Esophagus (tissue), 2 donors: ENCODE measurements at regions not wholly inside any gene's neighbourhood (a gene's known extent, or its start where the extent isn't known, plus 50 kb on each side); places are given as distances from the start of the nearest gene placed in this dataset.

Experiments
- H3K27ac ChIP-seq, 2 donors: one replicate each; pipeline ENCODE4 v1.5.1; 2013; ENCODE audit warnings: low read depth in 2 of 2, mild to moderate bottlenecking in 2 of 2, inconsistent platforms in 1 of 2, low read length in 1 of 2, moderate library complexity in 1 of 2
- H3K27me3 ChIP-seq, 2 donors: one replicate each; pipeline ENCODE4 v1.6.1; 2013; ENCODE audit warnings: low read length in 2 of 2, control low read depth in 1 of 2, mild to moderate bottlenecking in 1 of 2; ENCODE audit not compliant: insufficient read depth in 2 of 2, control insufficient read depth in 1 of 2
- H3K36me3 ChIP-seq, 2 donors: one replicate each; pipeline ENCODE4 v1.6.1; 2013; ENCODE audit warnings: low read length in 1 of 2; ENCODE audit not compliant: control insufficient read depth in 2 of 2, insufficient read depth in 2 of 2
- H3K4me1 ChIP-seq, 2 donors: one replicate each; pipeline ENCODE4 v1.6.1; 2013; ENCODE audit warnings: low read length in 1 of 2; ENCODE audit not compliant: control insufficient read depth in 2 of 2, insufficient read depth in 2 of 2
- H3K4me3 ChIP-seq, 2 donors: one replicate each; pipeline ENCODE4 v1.5.1; 2013; ENCODE audit warnings: low read length in 2 of 2, mild to moderate bottlenecking in 2 of 2, low read depth in 1 of 2, moderate library complexity in 1 of 2
- H3K9me3 ChIP-seq, 2 donors: one replicate each; pipeline ENCODE4 v1.6.1; 2013; ENCODE audit warnings: mild to moderate bottlenecking in 2 of 2, low read depth in 1 of 2, low read length in 1 of 2, moderate library complexity in 1 of 2; ENCODE audit not compliant: control insufficient read depth in 2 of 2, insufficient read depth in 1 of 2
- WGBS, 2 donors: extraction: QIAGEN DNeasy Blood & Tissue Kit; methylation state at CpG; one replicate each; pipeline ENCODE4 v1.1.7; 2013; 5-methylcytosine and 5-hydroxymethylcytosine counted together
- donor health status: healthy with polysubstance abuse.
- donor health status: Bipolar disorder and iron deficiency.

DNA sequence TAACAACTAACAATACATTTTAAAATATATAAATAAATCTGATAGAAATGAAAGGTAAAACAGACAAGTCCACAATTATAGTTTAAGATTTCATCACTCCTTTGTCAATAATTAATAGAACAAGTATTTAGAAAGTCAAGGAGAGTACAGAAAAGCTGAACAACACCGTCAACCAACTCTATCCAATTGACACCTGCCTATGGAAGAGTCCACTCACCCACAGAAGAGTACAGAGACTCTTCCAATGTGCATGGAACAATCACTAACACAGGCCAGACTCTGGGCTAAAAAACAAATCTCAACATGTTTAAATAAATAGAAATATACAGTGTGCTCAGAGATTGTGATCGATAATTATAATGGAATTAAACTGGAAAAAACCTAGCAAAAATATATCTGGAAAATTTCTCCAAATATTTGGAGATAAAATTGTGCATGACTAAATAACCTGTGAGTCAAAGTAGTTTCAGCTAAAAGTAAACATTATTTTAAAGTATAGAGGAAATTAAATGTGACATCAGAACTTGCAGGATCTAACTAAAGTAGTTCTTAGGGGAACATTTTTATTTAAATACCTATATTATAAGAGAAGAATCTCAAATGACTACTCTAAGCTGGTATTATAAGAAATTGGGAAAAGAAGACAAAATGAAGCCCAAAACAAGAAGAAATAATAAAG is 109.9 kb upstream of the EGFR start:
- Histone ChIP-seq H3K27me3 (no peaks in the 10 kb centered on the region), H3K9me3 (peaks cover 0 to 3% of the 10 kb centered on the region in 2 donors), H3K36me3 (no peaks in the 10 kb centered on the region), H3K4me3 (no peak overlapping the region), H3K27ac (no peak overlapping the region), H3K4me1 (peaks cover 0 to 3% of the 10 kb centered on the region in 2 donors)
- 85 to 89% methylated on average over 2 of the region's 2 CpGs for WGBS, 2 donors

DNA sequence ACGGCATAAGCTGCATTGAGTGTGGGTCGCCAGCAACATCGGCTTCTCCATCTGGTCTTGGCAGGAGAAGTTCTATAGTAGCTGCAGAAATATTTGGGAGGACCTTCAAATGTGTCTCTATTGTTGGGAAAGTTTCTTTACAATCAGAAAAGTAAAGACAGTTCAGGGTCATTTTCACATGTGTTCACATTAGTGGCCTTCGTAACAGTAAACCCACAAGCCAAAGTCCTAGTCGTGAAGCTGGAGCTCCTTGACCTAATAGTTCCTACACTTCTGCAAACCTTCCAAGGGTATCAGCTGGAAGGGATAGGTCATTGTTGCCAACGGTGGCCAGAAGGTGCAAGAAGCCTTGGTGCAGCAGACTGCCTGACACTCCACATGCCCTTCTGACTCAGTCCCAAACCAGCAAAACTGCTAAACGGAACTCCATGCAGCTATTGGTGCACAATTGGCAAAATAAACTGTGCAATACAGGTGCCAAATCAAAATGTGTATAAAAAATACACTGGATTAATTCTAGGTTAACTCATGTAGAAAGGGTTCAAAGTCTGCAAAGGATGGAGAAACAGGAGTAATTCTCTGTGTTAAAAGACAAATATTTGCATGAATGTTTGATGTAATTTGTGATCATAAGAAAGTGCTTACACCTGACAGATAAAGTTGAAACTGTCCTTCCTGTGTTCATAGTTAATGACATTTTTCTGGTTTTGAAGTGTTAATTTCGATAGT is 102.8 kb upstream of the EGFR start:
- no peaks in the 10 kb centered on the region for H3K36me3 ChIP-seq
- H3K4me3 ChIP-seq, result no peak overlapping the region
- H3K9me3 ChIP-seq, result no peaks in the 10 kb centered on the region
- 76 to 86% methylated on average over 8 of the region's 8 CpGs for WGBS, 2 donors
- no peaks in the 10 kb centered on the region for H3K4me1 ChIP-seq
- no peaks in the 10 kb centered on the region for H3K27me3 ChIP-seq
- no peak overlapping the region for H3K27ac ChIP-seq

DNA sequence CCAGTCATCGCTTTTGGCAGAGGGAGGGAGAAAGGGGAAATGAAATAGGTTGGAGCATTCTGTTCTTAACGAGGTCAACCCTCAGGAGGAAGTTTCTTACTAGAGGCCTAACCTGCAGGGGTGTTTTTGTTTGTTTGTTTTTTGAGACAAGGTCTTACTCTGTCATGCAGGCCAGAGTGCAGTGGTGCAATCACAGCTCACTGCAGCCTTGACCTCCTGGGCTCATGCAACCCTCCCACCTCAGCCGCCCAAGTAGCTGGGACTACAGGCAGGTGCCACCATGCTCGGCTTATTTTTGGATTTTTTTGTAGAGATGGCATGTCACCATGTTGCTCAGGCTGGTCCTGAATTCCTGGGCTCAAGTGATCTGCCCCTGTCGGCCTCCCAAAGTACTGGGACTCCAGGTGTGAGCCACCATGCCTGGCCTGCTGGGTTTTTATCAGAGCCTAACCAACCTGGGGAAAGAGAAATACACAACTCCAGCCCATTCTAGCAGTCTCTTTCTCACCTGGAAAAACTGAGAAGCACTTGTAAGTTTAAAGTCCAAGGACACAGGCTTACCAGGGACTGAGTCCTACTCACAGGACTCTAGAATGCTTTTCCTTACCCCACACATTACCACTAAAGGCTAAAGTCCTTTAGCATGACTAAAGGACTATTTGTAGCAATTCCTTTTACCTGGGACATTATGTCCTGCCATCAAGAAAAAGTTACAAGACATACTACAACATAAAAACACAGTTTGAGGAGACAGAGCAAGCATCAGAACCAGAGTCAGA is 101.0 kb upstream of the EGFR start:
- WGBS, 2 donors, result 79 to 82% methylated on average over 5 of the region's 5 CpGs
- Histone ChIP-seq H3K36me3 (no peaks in the 10 kb centered on the region), H3K9me3 (no peaks in the 10 kb centered on the region), H3K27ac (no peak overlapping the region), H3K4me3 (no peak overlapping the region), H3K4me1 (no peaks in the 10 kb centered on the region), H3K27me3 (no peaks in the 10 kb centered on the region)

DNA sequence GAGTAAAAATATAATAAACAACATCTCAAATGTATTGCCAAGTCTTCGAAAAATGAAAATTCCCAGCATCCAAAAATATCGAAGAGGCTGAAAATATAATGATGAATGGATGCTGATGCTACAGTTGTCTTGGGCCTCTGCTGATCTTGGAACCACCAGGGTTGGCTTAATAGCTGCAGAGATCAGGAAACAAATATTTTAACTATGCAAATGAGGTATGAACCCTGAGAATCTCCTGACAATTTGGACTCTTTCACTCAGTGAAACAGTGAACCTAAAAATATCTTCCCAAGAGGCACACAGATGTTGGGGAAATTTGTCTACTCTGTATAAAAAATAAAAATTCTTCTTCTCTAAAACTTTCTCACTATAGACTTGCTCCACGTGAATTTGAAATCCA is 97.7 kb upstream of the EGFR start:
- Histone ChIP-seq H3K27me3 (no peaks in the 10 kb centered on the region), H3K36me3 (no peaks in the 10 kb centered on the region), H3K27ac (no peak overlapping the region), H3K4me3 (no peak overlapping the region), H3K9me3 (no peaks in the 10 kb centered on the region), H3K4me1 (no peaks in the 10 kb centered on the region)
- WGBS, 2 donors, result 63 to 72% methylated on average over 3 of the region's 3 CpGs

DNA sequence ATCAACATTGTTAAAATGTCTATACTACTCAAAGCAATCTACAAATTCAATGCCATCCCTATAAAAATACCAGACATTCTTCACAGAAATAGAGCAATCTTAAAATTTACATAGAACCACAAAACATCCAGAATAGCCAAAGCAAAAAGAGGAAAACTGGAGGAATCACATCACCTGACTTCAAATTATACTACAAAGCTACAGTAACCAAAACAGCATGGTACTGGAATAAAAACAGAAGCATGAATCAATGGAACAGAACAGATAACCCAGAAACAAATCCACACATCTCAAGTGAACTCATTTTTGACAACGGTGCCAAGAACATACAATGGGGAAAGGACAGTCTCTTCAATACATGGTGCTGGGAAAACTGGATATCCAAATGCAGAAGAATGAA is 87.3 kb upstream of the EGFR start:
- WGBS, 2 donors, result 91 to 97% methylated on average over 1 of the region's 1 CpG
- no peaks in the 10 kb centered on the region for H3K4me1 ChIP-seq
- H3K27me3 ChIP-seq, result no peaks in the 10 kb centered on the region
- H3K4me3 ChIP-seq, result no peak overlapping the region
- no peaks in the 10 kb centered on the region for H3K36me3 ChIP-seq
- H3K9me3 ChIP-seq, result no peaks in the 10 kb centered on the region
- no peak overlapping the region for H3K27ac ChIP-seq

DNA sequence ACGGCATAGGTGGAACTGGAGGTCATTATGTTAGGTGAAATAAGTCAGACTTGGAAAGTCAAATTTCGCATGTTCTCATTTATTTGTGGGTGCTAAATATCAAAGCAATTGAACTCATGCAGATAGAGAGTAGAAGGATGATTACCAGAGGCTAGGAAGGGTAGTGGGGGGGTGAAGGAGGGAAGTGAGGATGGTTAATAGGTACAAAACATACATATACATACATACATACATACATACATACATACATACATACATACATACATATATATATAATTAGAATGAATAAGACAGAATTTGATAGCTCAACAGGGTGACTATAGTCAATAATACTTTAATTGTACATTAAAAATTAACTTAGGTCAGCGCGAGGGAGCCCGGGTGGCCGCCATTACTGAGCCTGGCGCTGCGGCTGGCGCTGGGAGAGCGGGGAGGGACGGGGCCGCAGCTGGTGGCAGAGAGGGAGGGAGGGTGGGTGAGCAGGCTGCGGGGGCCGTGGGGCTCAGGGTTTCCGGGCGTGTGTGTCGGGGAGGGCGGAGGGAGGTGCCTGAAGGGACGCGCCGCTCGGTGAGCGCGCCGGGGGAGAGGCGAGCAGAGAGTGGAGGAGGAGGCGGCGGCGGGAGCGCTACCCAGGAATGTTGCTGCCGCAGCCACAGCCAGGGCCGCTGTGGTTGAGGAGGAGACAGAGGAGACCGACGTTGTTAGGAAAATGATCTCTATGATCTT is 85.8 kb upstream of the EGFR start:
- Histone ChIP-seq H3K36me3 (no peaks in the 10 kb centered on the region), H3K27me3 (no peaks in the 10 kb centered on the region), H3K9me3 (no peaks in the 10 kb centered on the region), H3K4me3 (peak overlapping the region; percentile 45 to 48), H3K4me1 (no peaks in the 10 kb centered on the region), H3K27ac (peak overlapping the region; percentile 58 to 76)
- WGBS, 2 donors, result 5 to 9% methylated on average over 34 of the region's 34 CpGs

DNA sequence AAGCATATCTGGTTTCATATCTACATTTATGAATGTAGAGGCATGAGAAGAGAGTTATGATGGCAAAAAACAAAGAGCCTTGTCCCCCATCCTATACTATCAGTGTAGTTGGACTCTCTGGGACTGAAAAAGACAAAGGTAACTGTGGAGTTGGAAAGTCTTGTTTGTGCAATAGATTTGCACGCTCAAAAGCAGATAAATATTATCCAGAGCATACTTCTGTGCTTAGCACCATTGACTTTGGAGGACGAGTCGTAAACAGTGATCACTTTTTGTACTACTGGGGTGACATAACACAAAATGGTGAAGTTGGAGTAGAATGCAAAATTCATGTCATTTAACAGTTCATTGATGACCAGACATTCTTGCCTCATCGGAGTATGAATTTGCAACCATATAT is 85.2 kb upstream of the EGFR start:
- H3K9me3 ChIP-seq, result no peaks in the 10 kb centered on the region
- WGBS, 2 donors, result 42 to 44% methylated on average over 4 of the region's 4 CpGs
- H3K4me1 ChIP-seq, result no peaks in the 10 kb centered on the region
- peak overlapping the region in 1 of 2 donors; percentile 48 for H3K4me3 ChIP-seq
- H3K36me3 ChIP-seq, result no peaks in the 10 kb centered on the region
- no peak overlapping the region for H3K27ac ChIP-seq
- H3K27me3 ChIP-seq, result no peaks in the 10 kb centered on the region

DNA sequence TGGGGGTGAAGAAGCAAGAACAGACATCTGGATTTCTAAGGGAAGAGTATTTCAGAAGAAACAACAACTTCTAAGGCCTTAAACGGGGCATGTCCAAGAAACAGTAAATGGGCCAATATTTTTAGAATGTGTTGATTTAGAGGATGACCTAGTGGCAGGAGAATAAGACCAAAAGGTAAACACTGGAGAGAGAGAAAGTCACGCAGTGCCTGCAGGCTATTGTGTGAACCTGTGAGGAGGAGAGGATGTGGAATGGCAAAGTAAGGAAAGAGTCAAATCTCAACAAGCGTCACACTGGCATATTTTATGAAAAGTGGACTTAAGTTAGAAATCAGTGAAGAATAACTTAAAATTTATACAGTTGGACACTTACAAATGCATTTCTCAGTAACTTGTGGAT is 78.1 kb upstream of the EGFR start:
- no peaks in the 10 kb centered on the region for H3K27me3 ChIP-seq
- H3K27ac ChIP-seq, result no peak overlapping the region
- H3K4me3 ChIP-seq, result no peak overlapping the region
- no peaks in the 10 kb centered on the region for H3K4me1 ChIP-seq
- no peaks in the 10 kb centered on the region for H3K36me3 ChIP-seq
- H3K9me3 ChIP-seq, result no peaks in the 10 kb centered on the region
- WGBS, 2 donors, result 68 to 75% methylated on average over 3 of the region's 3 CpGs

DNA sequence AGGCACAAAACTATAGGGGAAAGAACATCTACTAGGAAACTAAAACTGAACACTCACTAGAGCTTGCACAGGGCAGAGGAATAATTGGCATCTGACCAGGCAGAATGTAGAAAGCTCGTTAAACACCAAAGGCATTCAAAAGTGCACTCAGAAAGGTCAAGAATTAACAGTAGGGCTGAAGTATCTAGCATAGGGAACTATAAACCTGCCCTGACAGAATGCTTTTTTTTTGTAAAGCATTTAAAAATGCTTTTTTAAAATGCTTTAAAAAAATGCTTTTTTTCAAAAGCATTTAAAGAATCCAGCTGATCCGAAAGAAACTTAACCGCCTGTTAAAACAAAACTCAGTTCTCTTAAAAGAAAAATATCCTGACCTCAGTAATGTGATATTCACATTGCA is 74.6 kb upstream of the EGFR start:
- Histone ChIP-seq H3K4me3 (no peak overlapping the region), H3K36me3 (no peaks in the 10 kb centered on the region), H3K27me3 (no peaks in the 10 kb centered on the region), H3K27ac (no peak overlapping the region), H3K4me1 (no peaks in the 10 kb centered on the region), H3K9me3 (no peaks in the 10 kb centered on the region)
- WGBS, 2 donors, result 55 to 67% methylated on average over 3 of the region's 3 CpGs
